Activated T-cell treated with anti-CD3 and anti-CD28 coated beads for 48 hours (primary cell): ENCODE measurements at regions not wholly inside any gene's neighbourhood (a gene's known extent, or its start where the extent isn't known, plus 50 kb on each side); places are given as distances from the start of the nearest gene placed in this dataset.
"Not testable (repeated sequence)": the region's sequence is repeated elsewhere in the genome, so short reads cannot be mapped to it uniquely, and the experiment has no call there.

Source experiments
- DNase-seq: peaks from one replicate; pipeline ENCODE4 v3.0.0-alpha.2; 2020; ENCODE audit warnings: low read depth

GRCh38 chr17:70597774-70598173, 428.4 kb downstream of the KCNJ2 start:
- DNase-seq: no peak

GRCh38 chr17:70599198-70599597, 429.9 kb downstream of the KCNJ2 start:
- DNase-seq: no peak

- not testable (repeated sequence) for DNase-seq
Measured at GRCh38 chr17:70599945-70600344, 430.6 kb downstream of the KCNJ2 start.

GRCh38 chr17:70603226-70603625, 433.9 kb downstream of the KCNJ2 start:
- no peak for DNase-seq

GRCh38 chr17:70604854-70605253, 435.5 kb downstream of the KCNJ2 start:
- DNase-seq: no peak

GRCh38 chr17:70606086-70606485, 436.8 kb downstream of the KCNJ2 start:
- no peak for DNase-seq

- DNase-seq: no peak
Measured at GRCh38 chr17:70608193-70608592, 438.9 kb downstream of the KCNJ2 start.

GRCh38 chr17:70608957-70609356, 439.6 kb downstream of the KCNJ2 start:
- DNase-seq: no peak

- DNase-seq: no peak
Measured at GRCh38 chr17:70609566-70609965, 440.2 kb downstream of the KCNJ2 start.

- DNase-seq: no peak
Measured at GRCh38 chr17:70610161-70610560, 440.8 kb downstream of the KCNJ2 start.

- no peak for DNase-seq
Measured at GRCh38 chr17:70613681-70614080, 444.3 kb downstream of the KCNJ2 start.

GRCh38 chr17:70615831-70616230, 446.5 kb downstream of the KCNJ2 start:
- no peak for DNase-seq

- no peak for DNase-seq
Measured at GRCh38 chr17:70618641-70619040, 449.3 kb downstream of the KCNJ2 start.

GRCh38 chr17:70621566-70621965, 452.2 kb downstream of the KCNJ2 start:
- DNase-seq: no peak

- DNase-seq: no peak
Measured at GRCh38 chr17:70622368-70623260, 453.3 kb downstream of the KCNJ2 start.

GRCh38 chr17:70624211-70624610, 454.9 kb downstream of the KCNJ2 start:
- DNase-seq: no peak

GRCh38 chr17:70629902-70630301, 460.6 kb downstream of the KCNJ2 start:
- DNase-seq: no peak

GRCh38 chr17:70636517-70637133, 467.3 kb downstream of the KCNJ2 start:
- no peak for DNase-seq

- no peak for DNase-seq
Measured at GRCh38 chr17:70642059-70642458, 472.7 kb downstream of the KCNJ2 start.

- DNase-seq: no peak
Measured at GRCh38 chr17:70644096-70644495, 474.8 kb downstream of the KCNJ2 start.

- DNase-seq: no peak
Measured at GRCh38 chr17:70646673-70647072, 477.3 kb downstream of the KCNJ2 start.

GRCh38 chr17:70648166-70648565, 478.8 kb downstream of the KCNJ2 start:
- no peak for DNase-seq

- DNase-seq: no peak
Measured at GRCh38 chr17:70653850-70654249, 484.5 kb downstream of the KCNJ2 start.

GRCh38 chr17:70654706-70655105, 485.4 kb downstream of the KCNJ2 start:
- DNase-seq: no peak
